Activated CD8-positive, alpha-beta T cell treated with anti-CD3 and anti-CD28 coated beads for 36 hours (primary cell): ENCODE measurements at regions not wholly inside any gene's neighbourhood (a gene's known extent, or its start where the extent isn't known, plus 50 kb on each side); places are given as distances from the start of the nearest gene placed in this dataset.
"Not testable (repeated sequence)": the region's sequence is repeated elsewhere in the genome, so short reads cannot be mapped to it uniquely, and the experiment has no call there.

ENCODE experiments used
- ATAC-seq: fragments of 200-7000 bp; cut with Tn5 transposase; one replicate; pipeline ENCODE4 v1.10.0; 2021; ENCODE audit warnings: mild to moderate bottlenecking, moderate library complexity
- CTCF ChIA-PET: fragments of 350-600 bp; sonication (Branson Sonifier 250); formaldehyde crosslinking; loops from one replicate; lab custom pipeline; 2021; ENCODE audit warnings: antibody characterized with exemption; lab: Charles Lee
- POLR2A ChIA-PET: fragments of 350-600 bp; sonication (Branson Sonifier 250); formaldehyde crosslinking; loops from one replicate; lab custom pipeline; 2021; ENCODE audit warnings: antibody characterized with exemption; lab: Charles Lee
- DNase-seq: peaks from one replicate; pipeline ENCODE4 v3.0.0-alpha.2; 2020
- H3K27ac Mint-ChIP-seq: one replicate; pipeline ENCODE4 v1.8.0; 2021; ENCODE audit warnings: mild to moderate bottlenecking, mixed read lengths
- H3K27me3 Mint-ChIP-seq: one replicate; pipeline ENCODE4 v1.8.0; 2021; ENCODE audit warnings: mixed read lengths
- H3K36me3 Mint-ChIP-seq: one replicate; pipeline ENCODE4 v1.8.0; 2021; ENCODE audit warnings: low read depth, mixed read lengths
- H3K4me1 Mint-ChIP-seq: one replicate; pipeline ENCODE4 v1.8.0; 2021; ENCODE audit warnings: low read depth, mixed read lengths
- H3K4me3 Mint-ChIP-seq: one replicate; pipeline ENCODE4 v1.8.0; 2021; ENCODE audit warnings: mild to moderate bottlenecking, moderate library complexity, mixed read lengths
- H3K9me3 Mint-ChIP-seq: one replicate; pipeline ENCODE4 v1.8.0; 2021; ENCODE audit warnings: mixed read lengths
- CTCF ChIP-seq: fragments of 200-600 bp; IDR thresholded peaks from one replicate; pipeline ENCODE4 v1.8.0; 2022; ENCODE audit warnings: antibody characterized with exemption, mild to moderate bottlenecking
- intact Hi-C: fragments of 100-400 bp; cut with micrococcal nuclease; formaldehyde crosslinking; loops from one replicate; pipeline ENCODE4 v1.10.0; 2022

GRCh38 chr22:11629661-11630385, 3898.2 kb upstream of the OR11H1 start:
- Mint-ChIP-seq H3K36me3 (peaks cover 9% of the 10 kb centered on the region), H3K9me3 (peaks cover 25% of the 10 kb centered on the region), H3K27me3 (no peaks in the 10 kb centered on the region), H3K4me3 (no peak overlapping the region), H3K27ac (no peak overlapping the region), H3K4me1 (no peaks in the 10 kb centered on the region)
- no peak for TF ChIP-seq CTCF
- DNase-seq, result no peak
- ChIA-PET POLR2A (interaction anchor here (0.6 kb wide), 1 partner anchor 65 kb away, joined by 3 read pairs; no protein-coding TSS in a partner anchor), CTCF (no interaction called here)
- intact Hi-C loops, result no loop called here
- no peak for ATAC-seq

- H3K36me3 Mint-ChIP-seq, H3K27ac Mint-ChIP-seq, intact Hi-C loops, H3K27me3 Mint-ChIP-seq, POLR2A ChIA-PET, ATAC-seq, DNase-seq, CTCF ChIA-PET, H3K4me3 Mint-ChIP-seq, H3K4me1 Mint-ChIP-seq: not testable (repeated sequence)
- H3K9me3 Mint-ChIP-seq, result peaks cover 25% of the 10 kb centered on the region
These were observed 3897.5 kb upstream of the OR11H1 start for GRCh38 chr22:11630386-11631084.
